ENCODE measurements at regions not wholly inside any gene's neighbourhood (a gene's known extent, or its start where the extent isn't known, plus 50 kb on each side); places are given as distances from the start of the nearest gene placed in this dataset.

DNA sequence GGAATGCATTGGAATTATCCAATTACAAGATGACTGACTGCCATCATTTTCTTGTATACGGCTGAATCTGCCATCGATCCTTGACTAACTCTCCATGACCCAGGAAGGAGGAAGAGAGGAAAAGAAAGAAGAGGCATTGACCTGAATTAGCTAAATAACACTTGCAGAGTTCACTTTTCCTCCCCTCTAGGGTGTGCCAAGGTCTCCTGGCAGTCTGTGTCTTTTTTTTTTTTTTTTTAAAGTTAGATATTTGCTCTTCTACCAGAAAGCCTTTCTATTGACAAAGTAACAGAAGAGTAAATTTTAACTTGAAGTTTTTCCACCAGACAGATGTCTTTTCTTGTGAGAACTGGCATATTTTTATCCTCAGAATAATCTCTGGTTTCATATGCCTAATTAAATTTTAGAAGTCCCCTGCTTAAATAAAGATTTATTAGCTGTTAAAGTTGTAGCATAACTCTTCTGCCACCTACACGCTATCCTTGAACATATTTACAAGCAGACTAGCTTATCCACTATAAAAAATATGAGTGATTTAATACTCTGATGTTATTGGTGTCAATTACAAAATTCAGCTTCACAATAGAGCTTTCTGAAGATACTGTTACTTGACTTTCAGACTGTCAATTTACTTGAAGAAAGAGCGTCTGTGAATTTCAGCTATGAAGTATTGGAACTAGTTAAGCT is 171.7 kb upstream of the ETAA1 start:
- TF ChIP-seq SPI1 (IDR thresholded peaks at IDR 0.05; ENCODE audit: borderline replicate concordance, low read depth): no peak
- TF ChIP-seq POLR2AphosphoS5 (IDR thresholded peaks at IDR 0.05; ENCODE audit: low read depth): no peak
- TF ChIP-seq GABPA (IDR thresholded peaks at IDR 0.05; ENCODE audit: low read depth): no peak
- TF ChIP-seq, protein P1, sequence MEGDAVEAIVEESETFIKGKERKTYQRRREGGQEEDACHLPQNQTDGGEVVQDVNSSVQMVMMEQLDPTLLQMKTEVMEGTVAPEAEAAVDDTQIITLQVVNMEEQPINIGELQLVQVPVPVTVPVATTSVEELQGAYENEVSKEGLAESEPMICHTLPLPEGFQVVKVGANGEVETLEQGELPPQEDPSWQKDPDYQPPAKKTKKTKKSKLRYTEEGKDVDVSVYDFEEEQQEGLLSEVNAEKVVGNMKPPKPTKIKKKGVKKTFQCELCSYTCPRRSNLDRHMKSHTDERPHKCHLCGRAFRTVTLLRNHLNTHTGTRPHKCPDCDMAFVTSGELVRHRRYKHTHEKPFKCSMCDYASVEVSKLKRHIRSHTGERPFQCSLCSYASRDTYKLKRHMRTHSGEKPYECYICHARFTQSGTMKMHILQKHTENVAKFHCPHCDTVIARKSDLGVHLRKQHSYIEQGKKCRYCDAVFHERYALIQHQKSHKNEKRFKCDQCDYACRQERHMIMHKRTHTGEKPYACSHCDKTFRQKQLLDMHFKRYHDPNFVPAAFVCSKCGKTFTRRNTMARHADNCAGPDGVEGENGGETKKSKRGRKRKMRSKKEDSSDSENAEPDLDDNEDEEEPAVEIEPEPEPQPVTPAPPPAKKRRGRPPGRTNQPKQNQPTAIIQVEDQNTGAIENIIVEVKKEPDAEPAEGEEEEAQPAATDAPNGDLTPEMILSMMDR (IDR thresholded peaks at IDR 0.05; ENCODE audit: insufficient read depth, low read length): no peak
- no peak for DNase-seq (ENCODE audit: low read depth in 1 of 2, low spot score in 1 of 2)
- H3K27me3 ChIP-seq (ENCODE audit: insufficient read depth, poor library complexity, severe bottlenecking): no peaks in the 10 kb centered on the region

DNA sequence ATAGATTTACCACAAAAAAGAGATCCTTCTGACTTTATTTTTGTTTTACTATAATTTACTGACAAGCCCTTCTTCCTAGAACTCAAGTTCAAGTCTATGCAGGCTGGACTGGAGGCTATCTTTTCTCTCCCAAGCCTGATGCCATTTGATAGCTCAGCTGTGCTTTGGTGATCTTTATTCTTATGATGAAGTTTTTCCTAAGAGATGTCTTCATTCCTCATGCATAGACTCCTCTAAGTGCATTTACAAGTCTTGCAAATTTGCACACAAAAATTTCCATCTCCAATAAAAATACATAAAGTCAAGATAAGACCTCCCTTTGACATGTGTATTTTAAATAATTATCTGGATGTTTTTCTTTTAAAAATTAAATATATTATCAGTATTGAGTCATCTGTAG is 167.4 kb upstream of the ETAA1 start:
- Histone ChIP-seq H3K4me3 (replicated peaks; ENCODE audit: insufficient read depth, low read length) (no peak overlapping the region), H3K27ac (replicated peaks) (no peak overlapping the region), H3K27me3 (ENCODE audit: insufficient read depth, poor library complexity, severe bottlenecking) (no peaks in the 10 kb centered on the region)
- no peak for DNase-seq (ENCODE audit: low read depth in 1 of 2, low spot score in 1 of 2)
- TF ChIP-seq, protein P1 (IDR thresholded peaks at IDR 0.05; ENCODE audit: insufficient read depth, low read length): no peak
- TF ChIP-seq SPI1 (IDR thresholded peaks at IDR 0.05; ENCODE audit: borderline replicate concordance, low read depth): no peak
- TF ChIP-seq POLR2AphosphoS5 (IDR thresholded peaks at IDR 0.05; ENCODE audit: low read depth): no peak
- TF ChIP-seq, protein P2, sequence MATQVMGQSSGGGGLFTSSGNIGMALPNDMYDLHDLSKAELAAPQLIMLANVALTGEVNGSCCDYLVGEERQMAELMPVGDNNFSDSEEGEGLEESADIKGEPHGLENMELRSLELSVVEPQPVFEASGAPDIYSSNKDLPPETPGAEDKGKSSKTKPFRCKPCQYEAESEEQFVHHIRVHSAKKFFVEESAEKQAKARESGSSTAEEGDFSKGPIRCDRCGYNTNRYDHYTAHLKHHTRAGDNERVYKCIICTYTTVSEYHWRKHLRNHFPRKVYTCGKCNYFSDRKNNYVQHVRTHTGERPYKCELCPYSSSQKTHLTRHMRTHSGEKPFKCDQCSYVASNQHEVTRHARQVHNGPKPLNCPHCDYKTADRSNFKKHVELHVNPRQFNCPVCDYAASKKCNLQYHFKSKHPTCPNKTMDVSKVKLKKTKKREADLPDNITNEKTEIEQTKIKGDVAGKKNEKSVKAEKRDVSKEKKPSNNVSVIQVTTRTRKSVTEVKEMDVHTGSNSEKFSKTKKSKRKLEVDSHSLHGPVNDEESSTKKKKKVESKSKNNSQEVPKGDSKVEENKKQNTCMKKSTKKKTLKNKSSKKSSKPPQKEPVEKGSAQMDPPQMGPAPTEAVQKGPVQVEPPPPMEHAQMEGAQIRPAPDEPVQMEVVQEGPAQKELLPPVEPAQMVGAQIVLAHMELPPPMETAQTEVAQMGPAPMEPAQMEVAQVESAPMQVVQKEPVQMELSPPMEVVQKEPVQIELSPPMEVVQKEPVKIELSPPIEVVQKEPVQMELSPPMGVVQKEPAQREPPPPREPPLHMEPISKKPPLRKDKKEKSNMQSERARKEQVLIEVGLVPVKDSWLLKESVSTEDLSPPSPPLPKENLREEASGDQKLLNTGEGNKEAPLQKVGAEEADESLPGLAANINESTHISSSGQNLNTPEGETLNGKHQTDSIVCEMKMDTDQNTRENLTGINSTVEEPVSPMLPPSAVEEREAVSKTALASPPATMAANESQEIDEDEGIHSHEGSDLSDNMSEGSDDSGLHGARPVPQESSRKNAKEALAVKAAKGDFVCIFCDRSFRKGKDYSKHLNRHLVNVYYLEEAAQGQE (IDR thresholded peaks at IDR 0.05; ENCODE audit: insufficient replicate concordance, low read depth): no peak
- TF ChIP-seq GABPA (IDR thresholded peaks at IDR 0.05; ENCODE audit: low read depth): no peak

More for the DNA sequence above, 171.7 kb upstream of the ETAA1 start:
- Histone ChIP-seq H3K4me3 (replicated peaks; ENCODE audit: insufficient read depth, low read length) (no peak overlapping the region), H3K27ac (replicated peaks) (no peak overlapping the region)

DNA sequence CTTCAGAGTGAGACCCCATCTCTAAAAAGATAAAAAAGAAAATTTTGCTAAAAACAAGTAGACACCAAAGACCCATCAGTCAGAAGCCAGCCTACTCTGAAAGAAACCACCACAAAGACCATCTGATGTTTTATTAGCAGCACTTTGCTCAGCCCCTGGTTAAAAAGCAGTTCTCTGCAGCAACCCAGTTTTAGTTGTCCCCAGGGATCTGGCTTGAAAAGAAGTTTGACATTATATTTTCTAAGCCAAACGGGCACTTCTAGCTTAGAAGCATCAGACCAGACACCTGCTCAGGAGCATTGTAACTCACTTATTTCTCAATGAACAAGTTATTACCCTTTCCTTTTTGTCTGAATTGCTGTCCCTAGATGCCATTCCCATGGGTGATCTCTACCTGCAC is 164.2 kb upstream of the ETAA1 start:
- Histone ChIP-seq H3K27ac (replicated peaks) (no peak overlapping the region), H3K4me3 (replicated peaks; ENCODE audit: insufficient read depth, low read length) (no peak overlapping the region), H3K27me3 (ENCODE audit: insufficient read depth, poor library complexity, severe bottlenecking) (no peaks in the 10 kb centered on the region)
- TF ChIP-seq GABPA (IDR thresholded peaks at IDR 0.05; ENCODE audit: low read depth) (no peak), SPI1 (IDR thresholded peaks at IDR 0.05; ENCODE audit: borderline replicate concordance, low read depth) (no peak), POLR2AphosphoS5 (IDR thresholded peaks at IDR 0.05; ENCODE audit: low read depth) (no peak)
- TF ChIP-seq, protein P2 (IDR thresholded peaks at IDR 0.05; ENCODE audit: insufficient replicate concordance, low read depth): no peak
- TF ChIP-seq, protein P1 (IDR thresholded peaks at IDR 0.05; ENCODE audit: insufficient read depth, low read length): no peak
- no peak for DNase-seq (ENCODE audit: low read depth in 1 of 2, low spot score in 1 of 2)
